Ishikawa (cell line): ENCODE measurements at regions not wholly inside any gene's neighbourhood (a gene's known extent, or its start where the extent isn't known, plus 50 kb on each side); places are given as distances from the start of the nearest gene placed in this dataset.

Experiments used
- CEBPB ChIP-seq: IDR thresholded peaks from 2 replicates; pipeline ENCODE4 v1.6.1; 2012
- CREB1 ChIP-seq: IDR thresholded peaks from 2 replicates; pipeline ENCODE4 v1.6.1; 2012; ENCODE audit warnings: low read depth
- EGR1 ChIP-seq: IDR thresholded peaks from 2 replicates; pipeline ENCODE4 v1.6.1; 2012
- EP300 ChIP-seq: IDR thresholded peaks from 2 replicates; pipeline ENCODE4 v1.6.1; 2012; ENCODE audit warnings: borderline replicate concordance
- FOXM1 ChIP-seq: IDR thresholded peaks from 2 replicates; pipeline ENCODE4 v1.6.1; 2012; ENCODE audit warnings: low read depth, borderline replicate concordance
- NFIC ChIP-seq: IDR thresholded peaks from 2 replicates; pipeline ENCODE4 v1.6.1; 2012
- RAD21 ChIP-seq: IDR thresholded peaks from 2 replicates; pipeline ENCODE4 v1.6.1; 2012; ENCODE audit warnings: low read depth
- TAF1 ChIP-seq: IDR thresholded peaks from 2 replicates; pipeline ENCODE4 v1.6.1; 2012; ENCODE audit warnings: low read depth, mild to moderate bottlenecking
- TCF12 ChIP-seq: IDR thresholded peaks from 2 replicates; pipeline ENCODE4 v1.6.1; 2012; ENCODE audit warnings: low read depth
- TEAD4 ChIP-seq: IDR thresholded peaks from 2 replicates; pipeline ENCODE4 v1.6.1; 2012
- YY1 ChIP-seq: IDR thresholded peaks from 2 replicates; pipeline ENCODE4 v1.6.1; 2012; ENCODE audit warnings: low read depth
- ZBTB7A ChIP-seq: IDR thresholded peaks from 2 replicates; pipeline ENCODE4 v1.6.1; 2012; ENCODE audit warnings: low read depth
- TF ChIP-seq, protein P1 (sequence below): IDR thresholded peaks from 2 replicates; pipeline ENCODE4 v1.6.1; 2012; ENCODE audit warnings: low read depth, mild to moderate bottlenecking
- TF ChIP-seq, protein P2 (sequence below): IDR thresholded peaks from 2 replicates; pipeline ENCODE4 v1.6.1; 2012
- TF ChIP-seq, protein P3 (sequence below): IDR thresholded peaks from 2 replicates; pipeline ENCODE4 v1.6.1; 2012

DNA sequence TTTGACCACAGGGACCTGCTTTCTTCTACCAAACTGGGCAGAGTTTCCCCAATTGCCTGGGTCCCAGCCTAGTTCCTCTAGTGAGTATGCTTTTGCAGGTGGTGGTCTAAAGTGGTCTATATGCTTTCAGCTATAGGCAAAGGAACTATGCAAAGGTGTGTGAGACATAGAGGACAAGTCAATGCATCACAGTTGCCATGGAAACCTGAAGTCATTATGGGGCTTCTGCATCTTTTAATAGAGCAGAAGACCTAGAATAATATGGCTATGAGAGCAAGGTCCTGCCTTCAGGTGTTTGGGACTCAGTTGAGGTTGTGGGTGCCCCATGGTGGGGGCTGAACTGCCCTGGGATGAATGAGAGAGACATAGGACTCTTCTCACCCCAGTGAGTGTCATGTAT, 92.1 kb upstream of the RAB40AL start:
- no peak for TF ChIP-seq CREB1
- TF ChIP-seq, protein P1, sequence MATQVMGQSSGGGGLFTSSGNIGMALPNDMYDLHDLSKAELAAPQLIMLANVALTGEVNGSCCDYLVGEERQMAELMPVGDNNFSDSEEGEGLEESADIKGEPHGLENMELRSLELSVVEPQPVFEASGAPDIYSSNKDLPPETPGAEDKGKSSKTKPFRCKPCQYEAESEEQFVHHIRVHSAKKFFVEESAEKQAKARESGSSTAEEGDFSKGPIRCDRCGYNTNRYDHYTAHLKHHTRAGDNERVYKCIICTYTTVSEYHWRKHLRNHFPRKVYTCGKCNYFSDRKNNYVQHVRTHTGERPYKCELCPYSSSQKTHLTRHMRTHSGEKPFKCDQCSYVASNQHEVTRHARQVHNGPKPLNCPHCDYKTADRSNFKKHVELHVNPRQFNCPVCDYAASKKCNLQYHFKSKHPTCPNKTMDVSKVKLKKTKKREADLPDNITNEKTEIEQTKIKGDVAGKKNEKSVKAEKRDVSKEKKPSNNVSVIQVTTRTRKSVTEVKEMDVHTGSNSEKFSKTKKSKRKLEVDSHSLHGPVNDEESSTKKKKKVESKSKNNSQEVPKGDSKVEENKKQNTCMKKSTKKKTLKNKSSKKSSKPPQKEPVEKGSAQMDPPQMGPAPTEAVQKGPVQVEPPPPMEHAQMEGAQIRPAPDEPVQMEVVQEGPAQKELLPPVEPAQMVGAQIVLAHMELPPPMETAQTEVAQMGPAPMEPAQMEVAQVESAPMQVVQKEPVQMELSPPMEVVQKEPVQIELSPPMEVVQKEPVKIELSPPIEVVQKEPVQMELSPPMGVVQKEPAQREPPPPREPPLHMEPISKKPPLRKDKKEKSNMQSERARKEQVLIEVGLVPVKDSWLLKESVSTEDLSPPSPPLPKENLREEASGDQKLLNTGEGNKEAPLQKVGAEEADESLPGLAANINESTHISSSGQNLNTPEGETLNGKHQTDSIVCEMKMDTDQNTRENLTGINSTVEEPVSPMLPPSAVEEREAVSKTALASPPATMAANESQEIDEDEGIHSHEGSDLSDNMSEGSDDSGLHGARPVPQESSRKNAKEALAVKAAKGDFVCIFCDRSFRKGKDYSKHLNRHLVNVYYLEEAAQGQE, result no peak
- no peak for TF ChIP-seq CEBPB
- no peak for TF ChIP-seq FOXM1
- TF ChIP-seq TCF12, result no peak
- no peak for TF ChIP-seq NFIC
- TF ChIP-seq EGR1, result no peak
- TF ChIP-seq ZBTB7A, result no peak
- TF ChIP-seq TAF1, result no peak
- no peak for TF ChIP-seq TEAD4
- TF ChIP-seq, protein P2, sequence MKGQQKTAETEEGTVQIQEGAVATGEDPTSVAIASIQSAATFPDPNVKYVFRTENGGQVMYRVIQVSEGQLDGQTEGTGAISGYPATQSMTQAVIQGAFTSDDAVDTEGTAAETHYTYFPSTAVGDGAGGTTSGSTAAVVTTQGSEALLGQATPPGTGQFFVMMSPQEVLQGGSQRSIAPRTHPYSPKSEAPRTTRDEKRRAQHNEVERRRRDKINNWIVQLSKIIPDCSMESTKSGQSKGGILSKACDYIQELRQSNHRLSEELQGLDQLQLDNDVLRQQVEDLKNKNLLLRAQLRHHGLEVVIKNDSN, result no peak
- TF ChIP-seq, protein P3, sequence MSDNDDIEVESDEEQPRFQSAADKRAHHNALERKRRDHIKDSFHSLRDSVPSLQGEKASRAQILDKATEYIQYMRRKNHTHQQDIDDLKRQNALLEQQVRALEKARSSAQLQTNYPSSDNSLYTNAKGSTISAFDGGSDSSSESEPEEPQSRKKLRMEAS, result no peak
- no peak for TF ChIP-seq EP300
- no peak for TF ChIP-seq RAD21

DNA sequence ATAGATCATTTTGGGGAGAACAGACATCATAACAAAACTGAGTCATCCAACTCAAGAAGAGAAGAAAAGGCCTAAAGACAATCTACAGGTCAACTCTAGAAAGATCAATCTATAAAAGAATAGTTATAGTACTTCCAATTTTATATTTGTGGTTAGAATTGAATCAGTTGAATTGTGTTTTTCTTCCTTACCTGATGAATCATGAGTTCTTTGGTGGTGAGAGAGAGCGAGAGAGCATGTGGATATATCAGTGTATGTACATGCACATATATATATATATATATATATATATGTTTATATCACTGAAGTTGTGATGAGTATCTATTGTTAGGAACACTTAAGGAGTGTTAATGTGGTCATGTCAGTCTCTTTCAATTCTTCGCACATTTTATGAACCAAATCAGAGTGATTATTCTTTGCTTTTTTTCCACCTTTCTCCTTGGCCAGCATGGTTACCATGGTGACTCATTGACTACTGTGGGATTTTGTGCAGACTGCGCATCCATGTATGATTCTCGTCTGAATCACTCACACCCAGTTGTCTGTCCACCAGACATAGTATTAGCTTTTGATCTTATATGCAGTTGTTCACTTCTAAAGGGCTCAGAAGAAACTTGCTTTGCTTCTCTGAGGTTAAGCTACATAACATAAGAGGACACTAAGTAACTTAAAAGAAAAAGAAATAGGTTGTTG, 90.4 kb upstream of the RAB40AL start:
- no peak for TF ChIP-seq TCF12
- TF ChIP-seq CREB1, result no peak
- TF ChIP-seq NFIC, result no peak
- no peak for TF ChIP-seq CEBPB
- TF ChIP-seq FOXM1, result no peak

DNA sequence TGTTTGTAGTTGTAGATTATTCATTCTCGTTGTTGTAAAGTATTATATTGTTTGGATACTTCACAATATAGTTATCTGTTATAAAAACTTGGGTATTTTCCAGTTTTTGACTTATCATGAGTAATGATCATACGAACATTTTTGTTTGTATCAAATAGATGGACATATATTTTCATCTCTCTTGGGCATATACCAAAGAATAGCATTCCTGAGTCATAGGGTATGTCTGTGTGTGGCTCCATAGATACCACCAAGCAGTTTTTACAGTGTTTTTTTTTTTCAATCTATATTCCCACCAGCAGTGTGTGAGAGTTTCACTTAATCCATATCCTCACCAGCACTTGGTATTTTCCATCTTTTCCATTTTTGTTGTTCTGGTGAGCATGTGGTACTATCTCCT, 89.7 kb upstream of the RAB40AL start:
- TF ChIP-seq ZBTB7A (no peak), EP300 (no peak), TAF1 (no peak), EGR1 (no peak), YY1 (no peak), TCF12 (no peak)
- TF ChIP-seq, protein P1, result no peak

DNA sequence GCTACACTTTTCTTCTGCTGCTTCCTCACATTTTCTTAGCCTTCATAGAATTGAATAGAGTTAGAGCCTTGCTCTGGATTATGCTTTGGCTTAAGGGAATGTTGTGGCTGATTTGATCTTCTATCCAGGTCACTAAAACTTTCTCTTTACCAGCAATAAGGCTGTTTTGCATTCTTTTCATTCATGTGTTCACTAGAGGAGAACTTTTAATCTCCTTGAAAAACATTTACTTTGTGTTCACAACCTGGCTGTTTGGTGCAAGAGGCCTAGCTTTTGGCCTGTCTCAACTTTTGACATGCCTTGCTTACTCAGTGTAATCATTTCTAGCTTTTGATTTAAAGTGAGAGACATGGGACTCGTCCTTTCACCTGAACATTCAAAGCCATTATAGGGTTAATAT, 87.7 kb upstream of the RAB40AL start:
- TF ChIP-seq, protein P1, result no peak
- TF ChIP-seq TAF1, result no peak

DNA sequence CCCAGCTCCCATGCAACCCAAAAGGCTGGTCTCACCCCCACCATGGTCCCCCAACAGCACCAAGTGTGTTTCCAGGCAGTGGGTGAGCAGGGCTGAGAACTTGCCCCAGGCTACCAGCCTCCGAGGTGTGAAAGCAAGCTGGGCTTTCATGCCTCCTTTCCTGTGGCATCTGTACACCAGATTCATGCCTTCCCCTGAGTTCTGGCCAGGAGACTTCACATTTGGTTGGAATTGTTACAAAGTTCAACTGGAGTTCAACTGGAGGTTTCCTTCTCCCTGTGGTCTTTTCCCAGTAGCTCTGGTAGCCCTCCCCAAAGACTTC, 77.6 kb upstream of the RAB40AL start:
- no peak for TF ChIP-seq RAD21
- no peak for TF ChIP-seq EP300
- TF ChIP-seq, protein P3, result no peak
- no peak for TF ChIP-seq FOXM1
- TF ChIP-seq, protein P2, result no peak
- TF ChIP-seq ZBTB7A, result no peak
- no peak for TF ChIP-seq EGR1
- TF ChIP-seq TAF1, result no peak
- no peak for TF ChIP-seq CREB1
- no peak for TF ChIP-seq TEAD4
- no peak for TF ChIP-seq YY1
- no peak for TF ChIP-seq CEBPB
- TF ChIP-seq NFIC, result no peak
